Upper lobe of left lung (tissue), 6 donors: ENCODE measurements at regions not wholly inside any gene's neighbourhood (a gene's known extent, or its start where the extent isn't known, plus 50 kb on each side); places are given as distances from the start of the nearest gene placed in this dataset.
A peak's percentile ranks its signal among the peaks of the same experiment; 100 is the strongest.

ENCODE experiments used
- ATAC-seq, 2 donors: fragments of 200-7000 bp; cut with Tn5 transposase; one replicate each; pipeline ENCODE4 v1.9.1; 2022; ENCODE audit warnings: mild to moderate bottlenecking in 2 of 2, moderate library complexity in 2 of 2; ENCODE audit not compliant: low FRiP score in 2 of 2
- DNase-seq, 2 donors: peaks; one replicate each; pipeline ENCODE4 v3.0.0-alpha.2; 2019 to 2020
- H3K27ac ChIP-seq, 4 donors: fragments of 200-600 bp; sonication (generic); one replicate each; pipeline ENCODE4 v1.5.1; 2016 to 2019
- H3K27me3 ChIP-seq, 4 donors: fragments of 200-600 bp; sonication (generic); one replicate each; pipeline ENCODE4 v1.5.1; 2017 to 2019
- H3K36me3 ChIP-seq, 4 donors: fragments of 200-600 bp; sonication (generic); one replicate each; pipeline ENCODE4 v1.5.1; 2016 to 2019
- H3K4me1 ChIP-seq, 4 donors: fragments of 200-600 bp; sonication (generic); one replicate each; pipeline ENCODE4 v1.5.1; 2018 to 2019
- H3K4me3 ChIP-seq, 4 donors: fragments of 200-600 bp; sonication (generic); one replicate each; pipeline ENCODE4 v1.5.1; 2017 to 2019; ENCODE audit warnings: mild to moderate bottlenecking in 2 of 4, moderate library complexity in 1 of 4
- H3K9me3 ChIP-seq, 4 donors: fragments of 200-600 bp; sonication (generic); one replicate each; pipeline ENCODE4 v1.5.1; 2018 to 2019
- CTCF ChIP-seq, 6 experiments: fragments of 450-650 bp in 4 of 6; fragments of 200-600 bp in 2 of 6; sonication (generic) in 2 of 6; IDR thresholded peaks; one replicate each; pipeline ENCODE4 v1.5.1; 2016 to 2019; ENCODE audit warnings: antibody characterized with exemption in 6 of 6
- EP300 ChIP-seq, 4 donors: sonication (generic); formaldehyde crosslinking; IDR thresholded peaks; one replicate each; pipeline ENCODE4 v1.5.1; 2017; ENCODE audit warnings: antibody characterized with exemption in 4 of 4, control low read depth in 2 of 4
- POLR2A ChIP-seq, 4 donors: fragments of 450-650 bp; IDR thresholded peaks; one replicate each; pipeline ENCODE4 v1.5.1; 2016 to 2017; ENCODE audit warnings: antibody characterized with exemption in 4 of 4, mild to moderate bottlenecking in 2 of 4
- POLR2AphosphoS5 ChIP-seq, 2 donors: sonication (generic); formaldehyde crosslinking; IDR thresholded peaks; one replicate each; pipeline ENCODE4 v1.5.1; 2017; ENCODE audit warnings: antibody characterized with exemption in 2 of 2
- WGBS, 2 donors: methylation state at CpG; one replicate each; pipeline ENCODE4 v1.1.5; 2017 to 2018; 5-methylcytosine and 5-hydroxymethylcytosine counted together
- donor health status: DM: no; HTN: no; CAD: no; lungs with moderate emphysema.
- donor health status: DM: no; HTN: yes; CAD: no; lungs with severe emphysema.

GRCh38 chr10:59093461-59093860, 83.0 kb upstream of the PHYHIPL start:
- no peak for TF ChIP-seq EP300 (IDR thresholded peaks at IDR 0.05)
- Histone ChIP-seq H3K36me3 (no peaks in the 10 kb centered on the region), H3K27me3 (no peaks in the 10 kb centered on the region), H3K4me1 (no peaks in the 10 kb centered on the region), H3K9me3 (no peaks in the 10 kb centered on the region), H3K27ac (no peak overlapping the region), H3K4me3 (no peak overlapping the region)
- 92 to 96% methylated on average over 2 of the region's 2 CpGs for WGBS, 2 donors
- ATAC-seq: no peak
- DNase-seq: no peak

- WGBS, 2 donors: 92 to 97% methylated on average over 2 of the region's 2 CpGs
- Histone ChIP-seq H3K4me3 (no peak overlapping the region), H3K27me3 (no peaks in the 10 kb centered on the region), H3K27ac (no peak overlapping the region), H3K4me1 (no peaks in the 10 kb centered on the region), H3K9me3 (no peaks in the 10 kb centered on the region), H3K36me3 (no peaks in the 10 kb centered on the region)
- TF ChIP-seq POLR2AphosphoS5 (IDR thresholded peaks at IDR 0.05) (no peak), CTCF (IDR thresholded peaks at IDR 0.05) (no peak), POLR2A (IDR thresholded peaks at IDR 0.05) (no peak)
- no peak for ATAC-seq
- DNase-seq: no peak
These were observed 79.8 kb upstream of the PHYHIPL start for GRCh38 chr10:59096631-59097030.

- Histone ChIP-seq H3K4me3 (no peak overlapping the region), H3K27ac (no peak overlapping the region), H3K9me3 (no peaks in the 10 kb centered on the region), H3K36me3 (no peaks in the 10 kb centered on the region), H3K4me1 (no peaks in the 10 kb centered on the region), H3K27me3 (no peaks in the 10 kb centered on the region)
- DNase-seq (no peak), ATAC-seq (peak in 1 of 2 donors; percentile 43)
- TF ChIP-seq CTCF (IDR thresholded peaks at IDR 0.05) (no peak), POLR2A (IDR thresholded peaks at IDR 0.05) (no peak), EP300 (IDR thresholded peaks at IDR 0.05) (no peak), POLR2AphosphoS5 (IDR thresholded peaks at IDR 0.05) (no peak)
These were observed 78.1 kb upstream of the PHYHIPL start for GRCh38 chr10:59098387-59098786.

GRCh38 chr10:59098831-59099452, 77.5 kb upstream of the PHYHIPL start:
- ATAC-seq: peak in 1 of 2 donors; percentile 39
- Histone ChIP-seq H3K4me1 (no peaks in the 10 kb centered on the region), H3K9me3 (no peaks in the 10 kb centered on the region), H3K27ac (no peak overlapping the region), H3K36me3 (no peaks in the 10 kb centered on the region), H3K4me3 (no peak overlapping the region), H3K27me3 (no peaks in the 10 kb centered on the region)
- no peak for DNase-seq
- TF ChIP-seq CTCF (IDR thresholded peaks at IDR 0.05) (no peak), POLR2AphosphoS5 (IDR thresholded peaks at IDR 0.05) (no peak), POLR2A (IDR thresholded peaks at IDR 0.05) (no peak), EP300 (IDR thresholded peaks at IDR 0.05) (no peak)
- 49 to 51% methylated on average over 4 of the region's 4 CpGs for WGBS, 2 donors

GRCh38 chr10:59099481-59099880, 77.0 kb upstream of the PHYHIPL start:
- no peak for TF ChIP-seq POLR2AphosphoS5 (IDR thresholded peaks at IDR 0.05)
- no peak for TF ChIP-seq EP300 (IDR thresholded peaks at IDR 0.05)
- no peak for TF ChIP-seq CTCF (IDR thresholded peaks at IDR 0.05)
- no peak for TF ChIP-seq POLR2A (IDR thresholded peaks at IDR 0.05)
- ATAC-seq (no peak), DNase-seq (no peak)
- no peaks in the 10 kb centered on the region for H3K27me3 ChIP-seq
- no peak overlapping the region for H3K4me3 ChIP-seq
- H3K4me1 ChIP-seq: no peaks in the 10 kb centered on the region
- 55 to 82% methylated on average over 2 of the region's 2 CpGs for WGBS, 2 donors
- no peaks in the 10 kb centered on the region for H3K36me3 ChIP-seq
- H3K27ac ChIP-seq: no peak overlapping the region
- H3K9me3 ChIP-seq: no peaks in the 10 kb centered on the region
